GM18505 (cell line): ENCODE measurements at regions not wholly inside any gene's neighbourhood (a gene's known extent, or its start where the extent isn't known, plus 50 kb on each side); places are given as distances from the start of the nearest gene placed in this dataset.
"Not testable (repeated sequence)": the region's sequence is repeated elsewhere in the genome, so short reads cannot be mapped to it uniquely, and the experiment has no call there.

Source experiments
- ATAC-seq: cut with Tn5 transposase; IDR thresholded peaks from one replicate; pipeline ENCODE4 v1.9.1; 2021; ENCODE audit not compliant: unreplicated experiment
- POLR2A ChIP-seq: IDR thresholded peaks from 4 replicates; pipeline ENCODE4 v1.6.1; 2011; ENCODE audit warnings: borderline replicate concordance; ENCODE audit not compliant: insufficient read depth, insufficient read length; ENCODE audit errors: extremely low read depth

GRCh38 chr18:1710114-1710513 lies 805.4 kb downstream of the ADCYAP1 start:
- ATAC-seq: no peak
- no peak for TF ChIP-seq POLR2A

DNA sequence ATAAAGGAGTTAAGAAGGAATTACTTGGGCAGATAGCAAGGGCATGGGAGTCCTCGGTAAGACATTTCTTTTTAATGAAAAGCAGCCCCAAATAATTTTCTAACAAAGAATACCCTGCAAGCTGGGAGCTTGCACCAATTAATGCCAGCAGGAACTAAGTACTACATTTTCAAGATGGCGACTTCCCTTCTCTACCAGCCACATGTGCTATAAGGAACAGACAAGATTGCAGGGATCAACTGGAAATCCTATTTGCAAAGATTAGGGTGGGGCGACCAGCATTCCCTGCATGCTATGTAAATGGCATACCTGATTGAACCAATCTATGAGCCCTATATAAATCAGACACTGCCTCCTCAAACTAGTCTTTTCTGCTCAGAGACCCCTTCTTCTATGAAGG lies 827.5 kb downstream of the ADCYAP1 start:
- ATAC-seq: no peak
- no peak for TF ChIP-seq POLR2A

DNA sequence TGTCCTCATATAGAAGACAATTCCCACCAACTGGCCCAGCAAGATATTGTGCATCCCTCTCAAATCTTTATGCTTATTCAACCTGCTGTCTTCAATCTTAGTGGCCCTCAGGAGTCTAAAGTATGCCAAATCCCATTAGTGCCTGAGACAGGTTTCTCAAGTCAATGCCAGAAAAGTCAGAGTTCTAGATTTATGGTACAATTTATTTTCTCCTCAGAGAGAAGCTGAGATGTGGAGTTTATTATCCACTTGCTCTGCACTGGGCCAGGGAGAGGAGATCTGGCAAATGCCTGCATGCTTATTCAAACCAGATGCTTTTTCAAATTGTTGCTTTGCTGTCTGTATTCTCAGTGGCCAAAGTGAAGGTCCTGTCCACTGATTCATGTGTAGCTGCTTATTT lies 825.2 kb downstream of the METTL4 start:
- no peak for TF ChIP-seq POLR2A
- no peak for ATAC-seq

- no peak for ATAC-seq
- no peak for TF ChIP-seq POLR2A
These were observed 820.1 kb downstream of the METTL4 start for GRCh38 chr18:1751249-1751648.

- no peak for TF ChIP-seq POLR2A
- no peak for ATAC-seq
These were observed 810.4 kb downstream of the METTL4 start for GRCh38 chr18:1760901-1761300.

DNA sequence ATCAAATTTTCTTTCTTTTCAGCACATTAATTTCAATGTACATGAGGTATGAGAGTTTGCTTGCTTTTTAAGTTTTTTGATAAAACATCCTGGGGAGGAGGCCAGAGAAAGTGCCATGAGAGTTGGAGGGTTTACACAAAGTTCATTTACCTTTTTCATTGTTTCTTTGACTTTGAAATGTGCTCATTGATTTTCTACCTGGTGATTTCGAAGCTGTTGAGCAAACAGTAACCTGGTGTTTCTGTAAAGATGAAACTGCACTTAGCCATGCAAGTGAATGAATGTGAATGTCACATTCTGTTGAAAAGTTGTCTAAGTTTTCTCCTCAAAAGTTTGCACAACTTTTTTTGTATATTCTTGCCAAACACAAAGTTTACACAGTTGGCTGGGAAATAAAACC lies 797.0 kb downstream of the METTL4 start:
- no peak for ATAC-seq

DNA sequence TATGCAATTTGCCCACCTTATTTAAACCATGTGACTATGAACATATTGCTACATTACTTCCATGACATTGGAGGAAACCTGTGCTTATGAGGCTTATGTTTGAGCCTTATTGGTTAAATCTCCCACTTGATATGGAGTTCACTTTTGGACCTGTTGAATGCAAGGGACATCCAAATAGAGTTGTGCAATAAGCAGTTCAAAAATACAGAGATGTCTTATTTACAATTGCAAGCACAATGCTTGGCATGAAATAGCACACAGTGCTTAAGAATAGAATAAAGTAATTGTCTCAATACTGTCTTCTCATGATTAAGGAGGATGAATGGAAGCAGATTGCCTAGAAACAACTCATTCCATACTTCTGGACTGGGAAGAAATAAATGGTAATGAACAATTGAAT lies 793.5 kb downstream of the METTL4 start:
- TF ChIP-seq POLR2A: no peak
- ATAC-seq: no peak

More for the DNA sequence above, 797.0 kb downstream of the METTL4 start:
- TF ChIP-seq POLR2A: no peak

- no peak for TF ChIP-seq POLR2A
- no peak for ATAC-seq
These were observed 792.7 kb downstream of the METTL4 start for GRCh38 chr18:1778496-1779178.

DNA sequence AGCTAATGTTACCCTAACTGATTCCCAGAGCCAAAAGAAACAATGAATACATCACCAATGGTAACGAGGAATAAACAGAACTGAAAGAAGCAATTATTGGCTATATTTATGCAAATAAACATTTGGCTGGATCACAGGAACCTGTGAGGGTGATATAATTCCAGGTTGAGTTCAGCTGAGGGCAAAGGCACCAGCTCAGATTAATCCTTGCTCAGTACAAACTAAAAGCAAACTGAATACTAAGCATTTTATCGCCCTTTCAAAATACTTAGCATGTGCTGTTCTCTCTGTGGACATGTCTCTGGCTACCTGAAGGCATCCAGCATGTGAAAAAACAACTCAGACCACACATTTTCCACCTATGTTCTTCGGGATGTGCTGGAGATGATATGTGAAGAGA lies 791.7 kb downstream of the METTL4 start:
- no peak for ATAC-seq
- no peak for TF ChIP-seq POLR2A

DNA sequence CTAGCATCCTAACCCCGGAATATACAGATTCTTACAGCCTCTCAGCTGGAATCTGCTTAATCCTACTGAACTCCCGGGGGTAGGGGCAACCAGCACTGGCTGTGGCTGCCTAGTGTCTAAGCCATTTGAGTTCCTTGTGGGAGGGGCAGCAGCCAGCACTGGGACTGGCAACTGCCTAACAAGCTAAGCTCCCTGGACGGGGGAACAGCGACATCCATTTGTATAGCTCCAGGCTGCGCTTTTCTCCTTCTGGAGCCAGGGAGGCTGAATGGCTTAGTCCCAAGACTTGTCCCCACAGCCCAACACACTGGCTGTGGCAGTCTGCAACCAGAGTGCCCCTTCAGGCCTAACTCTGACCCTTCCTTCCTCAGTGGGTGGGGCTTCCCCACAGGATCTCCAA lies 787.2 kb downstream of the METTL4 start:
- no peak for ATAC-seq
- no peak for TF ChIP-seq POLR2A

- not testable (repeated sequence) for ATAC-seq
These were observed 785.3 kb downstream of the METTL4 start for GRCh38 chr18:1785980-1786379.

GRCh38 chr18:1796636-1797035 lies 774.7 kb downstream of the METTL4 start:
- ATAC-seq: no peak
- no peak for TF ChIP-seq POLR2A

GRCh38 chr18:1797235-1797634 lies 774.1 kb downstream of the METTL4 start:
- no peak for ATAC-seq
- TF ChIP-seq POLR2A: no peak

- no peak for ATAC-seq
- no peak for TF ChIP-seq POLR2A
These were observed 765.8 kb downstream of the METTL4 start for GRCh38 chr18:1805521-1805920.

DNA sequence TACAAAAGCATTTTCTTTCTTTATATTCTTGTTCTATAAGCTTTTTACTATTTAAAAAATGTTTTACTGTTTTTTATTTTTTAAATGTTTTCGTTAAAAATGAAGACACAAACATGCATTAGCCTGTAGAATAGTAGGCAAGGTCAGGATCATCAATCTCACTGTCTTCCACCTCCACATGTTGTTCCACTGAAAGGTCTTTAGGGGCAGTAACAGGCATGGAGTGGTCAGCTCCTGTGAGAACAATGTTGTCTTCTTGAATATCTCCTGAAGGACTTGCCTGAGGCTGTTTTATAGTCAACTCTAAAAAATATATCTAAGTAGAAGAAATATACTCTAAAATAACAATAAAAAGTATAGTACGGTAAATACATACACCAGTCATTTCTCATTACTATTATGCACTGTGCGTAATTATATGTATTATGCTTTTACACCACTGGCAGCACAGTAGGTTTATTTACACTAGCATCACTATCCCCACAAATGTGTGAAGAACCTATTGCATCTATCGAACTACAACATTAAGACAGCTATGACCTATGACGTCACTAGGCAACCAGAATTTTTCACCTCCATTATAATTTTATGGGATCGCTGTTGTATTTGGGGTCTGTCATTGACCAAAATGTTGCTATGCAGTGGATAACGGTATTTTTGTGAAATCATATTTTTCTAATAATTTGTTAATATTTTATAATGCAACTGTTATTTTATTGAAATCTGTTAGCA lies 764.3 kb downstream of the METTL4 start:
- ATAC-seq: no peak
- no peak for TF ChIP-seq POLR2A

DNA sequence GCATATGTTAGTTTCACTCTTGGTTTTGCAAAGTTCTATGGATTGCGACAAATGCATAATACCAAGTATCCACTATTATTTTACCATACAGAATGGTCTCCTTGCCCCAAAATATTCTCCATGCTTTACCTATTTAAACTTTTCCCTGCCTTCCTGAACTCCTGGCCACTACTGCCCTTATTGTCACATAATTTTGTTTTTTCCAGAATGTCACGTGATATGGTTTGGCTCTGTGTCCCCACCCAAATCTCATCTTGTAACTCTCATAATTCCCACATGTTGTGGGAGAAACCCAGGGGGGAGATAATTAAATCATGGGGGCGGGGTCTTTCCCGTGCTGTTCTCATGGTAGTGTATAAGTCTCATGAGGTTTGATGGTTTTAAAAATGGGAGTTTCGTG lies 760.0 kb downstream of the METTL4 start:
- no peak for TF ChIP-seq POLR2A
- ATAC-seq: no peak
